OCI-LY3 (cell line): ENCODE measurements at regions not wholly inside any gene's neighbourhood (a gene's known extent, or its start where the extent isn't known, plus 50 kb on each side); places are given as distances from the start of the nearest gene placed in this dataset.
"Not testable (repeated sequence)": the region's sequence is repeated elsewhere in the genome, so short reads cannot be mapped to it uniquely, and the experiment has no call there.

ENCODE experiments used
- H2AFZ ChIP-seq: fragments of 200-600, 300-600 bp; shearing (Covaris generic); 2 replicates; pipeline ENCODE4 v1.6.0; 2014; ENCODE audit warnings: antibody characterized with exemption, low read depth, low read length
- H3K27ac ChIP-seq: fragments of 200-600, 300-600 bp; sonication (generic); 2 replicates; pipeline ENCODE4 v1.5.1; 2014; ENCODE audit warnings: mild to moderate bottlenecking, low read length, moderate library complexity, mixed read lengths
- H3K27me3 ChIP-seq: fragments of 200-600, 300-600 bp; sonication (generic); 2 replicates; pipeline ENCODE4 v1.6.1; 2014; ENCODE audit warnings: low read depth, low read length, mixed read lengths
- H3K36me3 ChIP-seq: fragments of 200-600, 300-600 bp; sonication (generic); replicated peaks from 2 replicates; pipeline ENCODE3; 2014; ENCODE audit warnings: low read depth, low read length, mixed read lengths
- H3K4me1 ChIP-seq: fragments of 300-600, 200-600 bp; sonication (generic); 2 replicates; pipeline ENCODE4 v1.6.1; 2014; ENCODE audit warnings: low read length, mixed read lengths
- H3K4me2 ChIP-seq: fragments of 200-600, 300-600 bp; sonication (generic); 2 replicates; pipeline ENCODE4 v1.6.1; 2014; ENCODE audit warnings: low read length, mixed read lengths
- H3K4me3 ChIP-seq: fragments of 300-600, 200-600 bp; sonication (generic); 2 replicates; pipeline ENCODE4 v1.5.1; 2014; ENCODE audit warnings: antibody characterized with exemption, mild to moderate bottlenecking, low read length, moderate library complexity
- H3K79me2 ChIP-seq: fragments of 300-600, 200-600 bp; shearing (Covaris generic); 2 replicates; pipeline ENCODE4 v1.6.1; 2014; ENCODE audit warnings: mild to moderate bottlenecking, low read length, mixed read lengths
- H3K9ac ChIP-seq: fragments of 300-600, 200-600 bp; shearing (Covaris generic); 2 replicates; pipeline ENCODE4 v1.6.0; 2014; ENCODE audit warnings: mild to moderate bottlenecking, low read length, moderate library complexity
- H3K9me3 ChIP-seq: fragments of 200-600, 300-600 bp; shearing (Covaris generic); 2 replicates; pipeline ENCODE4 v1.6.1; 2014; ENCODE audit warnings: low read length, mixed read lengths; ENCODE audit not compliant: insufficient read depth
- H4K20me1 ChIP-seq: fragments of 200-600, 300-600 bp; sonication (generic); 2 replicates; pipeline ENCODE4 v1.6.1; 2016; ENCODE audit warnings: low read length, mixed read lengths; ENCODE audit not compliant: insufficient read depth
- CTCF ChIP-seq: fragments of 200-600, 300-600 bp; sonication (generic); IDR thresholded peaks from 2 replicates; pipeline ENCODE4 v1.5.1; 2014; ENCODE audit warnings: antibody characterized with exemption, low read length, low read depth
- EZH2phosphoT487 ChIP-seq: fragments of 200-600 bp; shearing (Covaris generic); IDR thresholded peaks from 2 replicates; pipeline ENCODE4 v1.6.1; 2018; ENCODE audit warnings: antibody characterized with exemption, mixed run types, low read depth

DNA sequence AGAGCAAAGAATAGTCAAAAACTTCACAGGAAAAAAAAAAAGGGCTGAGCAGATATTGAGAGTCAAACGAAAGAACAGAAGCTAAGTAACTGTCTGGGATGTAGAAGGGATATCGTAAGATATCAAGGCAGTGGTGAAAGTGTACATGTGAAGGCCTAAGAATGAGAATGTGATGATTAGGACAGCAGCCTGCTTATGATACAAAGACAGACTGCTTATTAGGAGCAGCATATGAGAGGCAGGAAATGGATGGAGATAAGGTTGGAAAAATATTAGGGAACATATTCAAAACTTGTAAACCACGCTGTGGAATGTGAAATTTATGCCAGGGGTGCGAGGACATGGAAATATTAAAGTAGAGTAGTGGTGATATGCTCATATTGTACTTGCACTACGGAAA is 133.1 kb upstream of the FAM174A start:
- Histone ChIP-seq H3K9ac (no peak overlapping the region), H3K27ac (no peak overlapping the region), H2AFZ (no peak overlapping the region), H3K4me3 (no peak overlapping the region), H3K4me2 (no peak overlapping the region), H3K9me3 (no peaks in the 10 kb centered on the region), H4K20me1 (no peaks in the 10 kb centered on the region), H3K36me3 (no peaks in the 10 kb centered on the region), H3K27me3 (no peaks in the 10 kb centered on the region), H3K4me1 (peaks cover 7% of the 10 kb centered on the region), H3K79me2 (no peaks in the 10 kb centered on the region)
- TF ChIP-seq EZH2phosphoT487 (no peak), CTCF (no peak)

- Histone ChIP-seq H3K4me2 (no peak overlapping the region), H4K20me1 (no peaks in the 10 kb centered on the region), H3K9me3 (no peaks in the 10 kb centered on the region), H3K27me3 (no peaks in the 10 kb centered on the region), H3K9ac (no peak overlapping the region), H3K79me2 (no peaks in the 10 kb centered on the region), H3K4me1 (no peaks in the 10 kb centered on the region), H3K4me3 (no peak overlapping the region), H3K36me3 (no peaks in the 10 kb centered on the region), H3K27ac (no peak overlapping the region), H2AFZ (no peak overlapping the region)
- no peak for TF ChIP-seq CTCF
- TF ChIP-seq EZH2phosphoT487, result no peak
These were observed 134.0 kb upstream of the FAM174A start for GRCh38 chr5:100401149-100401548.

GRCh38 chr5:100398815-100399214 is 136.4 kb upstream of the FAM174A start:
- H3K4me1 ChIP-seq, H3K36me3 ChIP-seq, H3K27ac ChIP-seq, H3K9ac ChIP-seq, H3K4me2 ChIP-seq, H2AFZ ChIP-seq, H3K27me3 ChIP-seq, H4K20me1 ChIP-seq, H3K79me2 ChIP-seq, H3K4me3 ChIP-seq, H3K9me3 ChIP-seq: not testable (repeated sequence)

- not testable (repeated sequence) for H3K4me3 ChIP-seq, H3K27ac ChIP-seq, H2AFZ ChIP-seq, H3K4me2 ChIP-seq, H3K36me3 ChIP-seq, H4K20me1 ChIP-seq, H3K27me3 ChIP-seq, H3K4me1 ChIP-seq, H3K9ac ChIP-seq, H3K9me3 ChIP-seq, H3K79me2 ChIP-seq
These were observed 155.8 kb upstream of the FAM174A start for GRCh38 chr5:100379254-100379858.

DNA sequence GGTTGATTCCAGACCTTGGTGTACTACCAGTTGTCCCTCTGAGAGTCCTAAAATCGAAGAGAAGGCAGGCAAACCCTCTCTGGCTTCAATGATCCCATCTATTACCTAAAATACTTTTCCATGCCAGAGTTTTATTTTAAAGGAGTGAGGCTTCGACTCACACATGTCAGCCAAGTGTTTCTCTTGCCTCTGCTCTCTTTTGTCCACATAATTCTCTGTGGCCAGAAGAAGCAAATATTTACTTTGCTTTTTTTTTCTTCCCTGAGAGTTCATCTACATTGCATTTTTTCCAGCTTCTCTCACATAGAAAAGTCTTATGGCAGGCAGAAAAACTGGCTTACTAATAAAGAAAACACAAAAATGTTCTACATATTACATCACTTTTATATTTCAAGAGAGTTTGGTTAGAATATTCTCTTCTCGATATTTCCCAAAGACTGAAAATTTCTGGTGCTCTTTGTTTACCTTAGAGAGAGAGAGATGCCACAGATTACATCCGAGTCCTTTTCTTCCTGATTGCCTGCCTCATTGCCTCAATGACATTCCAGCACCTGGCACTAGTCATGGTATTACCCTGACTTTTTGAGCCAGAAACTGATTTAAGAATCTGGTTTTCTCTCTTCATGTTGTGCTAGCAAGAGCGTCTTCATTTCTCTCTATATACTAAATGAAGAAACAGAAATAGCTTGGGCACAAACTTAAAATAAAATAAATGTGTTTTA is 170.3 kb upstream of the FAM174A start:
- H3K27me3 ChIP-seq, H3K27ac ChIP-seq, H3K36me3 ChIP-seq, H3K4me3 ChIP-seq, H4K20me1 ChIP-seq, H3K79me2 ChIP-seq, H3K9me3 ChIP-seq, H3K9ac ChIP-seq, H3K4me1 ChIP-seq, H2AFZ ChIP-seq, H3K4me2 ChIP-seq: not testable (repeated sequence)

- H3K27ac ChIP-seq, H3K4me3 ChIP-seq, H4K20me1 ChIP-seq, H3K9ac ChIP-seq, H3K27me3 ChIP-seq, H3K9me3 ChIP-seq, H2AFZ ChIP-seq, H3K36me3 ChIP-seq, H3K4me2 ChIP-seq, H3K79me2 ChIP-seq, H3K4me1 ChIP-seq: not testable (repeated sequence)
These were observed 170.8 kb upstream of the FAM174A start for GRCh38 chr5:100364343-100364742.

- not testable (repeated sequence) for H3K79me2 ChIP-seq, H4K20me1 ChIP-seq, H3K4me3 ChIP-seq, H3K36me3 ChIP-seq, H2AFZ ChIP-seq, H3K4me1 ChIP-seq, H3K9me3 ChIP-seq, H3K4me2 ChIP-seq, H3K9ac ChIP-seq, H3K27me3 ChIP-seq, H3K27ac ChIP-seq
These were observed 175.2 kb upstream of the FAM174A start for GRCh38 chr5:100359998-100360397.

DNA sequence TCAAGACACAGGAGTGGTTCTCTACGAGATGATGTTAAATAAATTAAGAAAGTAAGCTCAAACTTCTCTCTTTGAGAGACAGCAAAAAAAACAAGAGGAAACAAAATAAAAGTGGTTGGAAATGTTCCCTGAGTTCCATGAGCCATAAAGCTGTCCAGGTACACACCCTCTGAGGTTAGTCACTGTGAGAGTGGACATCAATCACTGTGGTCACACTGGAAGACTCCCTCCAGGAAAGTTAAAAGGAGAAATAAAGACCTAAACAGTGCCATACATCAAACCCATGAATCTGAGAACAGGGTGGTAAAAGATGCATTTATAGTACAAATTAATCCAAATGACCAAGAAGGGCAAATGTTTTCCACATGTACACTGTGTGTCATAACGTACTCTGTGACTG is 188.9 kb upstream of the FAM174A start:
- not testable (repeated sequence) for H3K9ac ChIP-seq, H3K4me1 ChIP-seq, H3K9me3 ChIP-seq, H3K4me3 ChIP-seq, H3K27ac ChIP-seq, H3K4me2 ChIP-seq, H2AFZ ChIP-seq, H3K79me2 ChIP-seq, H3K27me3 ChIP-seq, H3K36me3 ChIP-seq, H4K20me1 ChIP-seq
